GM21576 (cell line): ENCODE measurements at regions not wholly inside any gene's neighbourhood (a gene's known extent, or its start where the extent isn't known, plus 50 kb on each side); places are given as distances from the start of the nearest gene placed in this dataset.

Experiments
- ATAC-seq: cut with Tn5 transposase; IDR thresholded peaks from one replicate; pipeline ENCODE4 v1.9.1; 2021; ENCODE audit warnings: mild to moderate bottlenecking, moderate library complexity; ENCODE audit not compliant: unreplicated experiment

DNA sequence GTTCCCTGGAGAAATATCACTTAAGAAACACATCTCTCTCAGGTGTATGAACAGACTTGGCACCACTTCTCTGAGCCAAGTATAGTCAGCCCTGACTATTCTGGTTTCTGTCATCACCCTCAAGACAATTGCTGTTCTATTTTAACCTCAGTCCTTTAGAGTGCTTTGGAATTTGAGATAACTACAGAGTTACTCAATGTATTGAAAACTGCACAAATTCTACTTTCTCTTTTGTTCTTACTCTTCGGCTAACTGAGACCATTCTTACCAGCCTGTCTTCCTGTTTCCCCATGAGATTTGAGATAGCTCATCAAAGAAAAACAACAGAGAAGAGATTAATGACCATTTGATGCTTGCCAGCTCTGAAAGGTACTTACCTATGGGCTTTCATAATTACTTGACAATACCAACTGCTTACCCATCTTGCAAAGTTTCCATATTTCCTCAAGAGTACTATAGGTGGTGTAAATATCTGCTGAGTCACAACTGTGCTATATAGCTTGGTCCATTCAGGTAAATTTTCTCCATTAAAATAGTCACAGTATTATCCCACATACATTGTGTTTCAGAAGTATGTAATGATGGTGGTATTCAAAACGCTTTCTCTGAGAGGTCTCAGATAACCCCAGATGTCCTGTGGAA is 467.5 kb upstream of the CHST9 start:
- no peak for ATAC-seq

DNA sequence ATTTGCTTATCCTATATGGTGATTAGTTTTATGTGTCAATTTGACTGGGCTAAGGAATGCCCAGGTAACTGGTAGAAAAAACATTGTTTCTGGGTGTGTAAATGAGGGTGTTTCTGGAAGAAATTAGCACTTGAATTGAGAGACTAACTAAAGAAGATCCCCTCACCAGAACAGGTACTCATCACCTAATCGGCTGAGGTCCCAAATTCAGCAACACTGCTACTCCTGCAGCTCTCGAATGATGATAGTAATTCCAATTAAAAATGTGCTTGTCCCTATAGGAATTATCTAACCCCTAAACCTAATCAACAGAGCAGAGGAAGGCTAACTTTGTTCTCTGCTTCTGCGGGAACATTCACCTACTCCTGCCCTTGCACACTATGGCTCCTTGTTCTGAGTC is 464.5 kb upstream of the CHST9 start:
- no peak for ATAC-seq

DNA sequence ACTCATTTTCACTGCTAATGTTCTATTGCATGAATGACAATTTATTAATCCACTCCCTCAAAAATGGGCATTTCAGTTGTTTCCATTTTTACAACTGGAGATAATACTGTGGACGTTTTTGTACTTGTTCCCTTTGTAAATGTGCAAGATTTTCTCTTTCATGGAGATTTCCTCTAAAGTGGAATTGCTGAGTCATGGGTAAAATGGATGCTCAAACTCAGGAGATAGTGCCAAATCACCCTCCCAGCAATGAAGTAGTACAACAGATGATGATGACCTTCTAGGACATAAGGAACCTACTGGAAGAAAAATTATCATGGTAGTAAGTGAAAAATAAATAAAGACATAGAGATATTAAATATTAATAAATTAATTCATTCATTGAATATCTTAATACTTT is 460.8 kb upstream of the CHST9 start:
- no peak for ATAC-seq

DNA sequence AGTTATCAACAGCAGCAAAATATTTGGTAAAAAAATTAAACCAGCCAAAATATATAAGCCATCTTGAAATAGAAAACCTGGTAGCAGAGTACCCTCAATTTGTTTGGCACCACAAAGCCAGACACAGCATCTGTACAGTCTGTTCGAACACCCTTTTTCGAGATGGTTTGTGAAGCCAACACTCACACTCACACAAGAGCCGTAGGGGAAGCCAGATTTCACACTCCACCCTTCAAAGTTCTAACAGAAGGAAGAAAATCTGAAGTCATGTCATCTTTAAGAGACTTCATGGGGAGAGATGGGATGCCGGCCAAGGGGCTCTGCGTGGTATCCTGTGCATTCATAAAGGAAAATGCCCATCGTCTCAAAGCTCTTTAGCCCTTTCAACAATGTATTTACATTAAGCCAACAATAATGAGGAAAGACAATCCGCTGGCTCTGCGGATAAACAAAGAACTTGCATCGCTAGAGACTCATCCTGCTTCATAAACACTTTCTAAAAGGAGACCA is 451.5 kb upstream of the CHST9 start:
- no peak for ATAC-seq

DNA sequence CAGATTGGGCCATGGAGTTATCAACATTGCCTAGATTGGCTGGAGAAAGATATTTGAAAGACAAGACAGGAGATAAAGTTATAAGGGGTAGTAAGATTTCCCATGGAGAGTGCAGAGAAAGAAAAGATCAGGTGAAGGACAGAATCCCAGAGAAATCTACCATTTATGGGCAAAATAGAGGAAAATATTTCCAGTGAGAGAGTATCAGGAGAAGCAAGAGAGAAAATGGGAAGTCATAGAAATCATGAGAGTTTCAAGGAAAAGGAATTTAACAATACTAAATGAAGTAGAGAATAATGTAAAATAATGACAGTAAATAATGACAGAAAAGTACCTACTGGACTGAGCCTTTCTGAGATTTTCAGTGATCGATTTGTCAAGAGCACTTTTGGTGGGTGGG is 447.6 kb upstream of the CHST9 start:
- no peak for ATAC-seq

DNA sequence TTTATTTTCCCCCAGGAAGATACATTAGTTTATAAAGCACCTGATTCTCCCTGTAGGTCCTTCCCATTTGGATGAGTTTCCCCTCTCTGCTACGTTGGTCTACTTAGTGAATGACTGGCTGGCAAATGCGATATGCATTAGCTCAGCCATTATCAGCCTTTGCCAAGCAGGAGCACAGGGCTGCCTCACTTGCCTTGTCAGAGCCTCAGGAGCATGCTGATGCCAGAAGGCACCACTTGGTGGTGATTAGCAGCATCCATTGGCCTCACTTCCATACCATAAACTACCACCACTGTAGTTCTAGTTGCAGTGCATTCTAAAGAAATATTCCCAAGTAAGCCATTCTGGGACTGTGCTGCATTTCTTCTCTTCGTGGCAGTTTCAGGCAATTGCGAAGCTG is 442.8 kb upstream of the CHST9 start:
- ATAC-seq = no peak

DNA sequence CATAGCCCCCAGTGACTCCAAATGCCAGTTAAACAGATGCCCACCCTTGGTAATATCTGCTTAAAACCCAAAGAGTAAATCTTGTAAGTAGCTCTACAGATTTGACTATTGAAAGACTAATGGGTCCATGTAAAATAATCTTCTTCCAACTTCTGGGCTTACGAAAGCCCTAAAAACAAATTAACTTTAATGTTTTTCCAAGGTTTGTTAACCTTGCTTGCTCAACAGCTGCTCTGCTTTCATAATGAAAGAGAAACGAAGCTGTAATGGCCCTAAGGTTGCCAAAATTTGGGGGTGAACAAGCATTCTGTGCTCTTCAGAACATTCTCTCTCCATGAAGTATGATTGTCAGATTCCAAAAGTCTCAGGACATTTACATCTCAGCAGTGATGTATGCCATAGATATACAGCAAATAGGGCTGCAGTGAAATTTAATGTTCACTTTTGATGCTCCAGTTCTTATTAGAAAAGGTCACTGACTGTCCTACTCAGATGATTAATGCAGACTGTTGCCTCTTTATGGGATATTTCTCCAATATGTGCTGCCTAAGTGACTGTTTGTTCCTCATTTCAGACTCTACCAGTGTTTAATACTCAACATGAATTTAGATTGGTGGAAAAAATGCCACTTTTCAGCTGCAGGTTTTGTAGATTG is 436.3 kb upstream of the CHST9 start:
- no peak for ATAC-seq

DNA sequence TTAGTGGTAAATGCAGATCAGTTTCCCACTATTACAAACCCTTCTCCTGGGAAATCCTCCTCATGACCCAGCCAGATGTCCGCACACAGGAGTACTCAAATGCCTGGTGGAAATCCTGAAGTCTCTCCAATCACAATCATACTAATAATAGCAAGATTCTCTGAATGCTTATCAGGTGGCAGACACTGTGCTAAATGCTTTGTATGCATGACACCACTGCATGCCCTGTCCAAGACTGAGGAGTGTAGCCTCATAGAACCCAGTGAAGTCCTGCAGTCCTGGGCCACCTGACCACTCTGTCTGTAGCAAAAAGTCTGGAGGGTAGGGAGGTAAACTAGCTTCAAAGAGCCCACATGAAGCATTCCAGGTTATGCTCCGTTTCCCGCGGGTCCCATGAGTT is 434.8 kb upstream of the CHST9 start:
- ATAC-seq = no peak

DNA sequence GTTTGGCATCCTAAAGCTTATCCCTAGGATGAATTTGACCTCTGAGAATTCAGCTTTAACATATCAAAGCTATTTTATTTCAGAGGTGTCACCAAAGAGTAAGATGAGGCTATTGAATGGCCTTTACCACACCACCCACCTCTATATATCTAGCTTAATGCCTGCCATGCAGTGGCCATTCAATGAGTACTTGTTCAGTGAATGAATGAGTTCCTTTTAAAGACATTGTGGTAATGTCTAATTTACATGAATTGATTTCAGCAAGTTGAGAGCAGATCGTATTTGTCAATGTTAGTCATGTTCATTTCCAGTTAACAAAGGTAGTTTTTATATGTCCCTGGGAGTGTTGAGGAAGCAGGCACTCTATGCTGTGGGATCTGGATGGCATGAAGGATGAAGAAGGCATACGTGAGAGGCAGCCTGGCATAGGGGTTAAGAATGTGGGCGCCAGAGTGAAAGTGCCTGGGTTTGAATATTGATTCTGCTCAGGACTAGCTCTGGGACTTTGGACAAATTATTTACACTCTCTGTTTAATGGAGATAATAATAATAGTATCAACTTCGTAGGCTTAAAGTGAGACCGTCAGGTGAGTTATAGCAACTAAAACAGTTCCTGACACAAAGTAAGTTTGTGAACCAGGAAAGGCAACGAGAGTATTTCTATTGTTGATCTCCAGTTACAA is 434.1 kb upstream of the CHST9 start:
- ATAC-seq = no peak

DNA sequence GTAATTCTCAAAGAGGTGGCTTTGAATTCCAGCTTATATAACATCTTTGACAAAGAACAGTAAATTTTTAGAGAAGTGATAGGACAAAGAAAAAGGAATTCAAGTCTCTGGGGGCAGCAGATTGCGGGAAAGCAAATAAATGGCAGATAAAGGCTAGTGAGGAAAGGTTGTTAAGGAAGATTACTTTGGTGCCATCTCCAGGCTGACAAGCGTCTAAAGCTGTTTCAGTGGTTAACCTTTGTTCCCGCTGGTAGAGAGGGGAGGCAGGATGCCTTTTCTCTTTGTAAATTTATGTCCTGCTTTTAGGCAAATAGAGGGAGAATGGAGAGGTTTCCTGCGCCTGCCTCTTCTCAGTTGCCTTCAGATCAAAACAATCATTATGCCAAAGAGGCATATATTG is 431.2 kb upstream of the CHST9 start:
- ATAC-seq = no peak

DNA sequence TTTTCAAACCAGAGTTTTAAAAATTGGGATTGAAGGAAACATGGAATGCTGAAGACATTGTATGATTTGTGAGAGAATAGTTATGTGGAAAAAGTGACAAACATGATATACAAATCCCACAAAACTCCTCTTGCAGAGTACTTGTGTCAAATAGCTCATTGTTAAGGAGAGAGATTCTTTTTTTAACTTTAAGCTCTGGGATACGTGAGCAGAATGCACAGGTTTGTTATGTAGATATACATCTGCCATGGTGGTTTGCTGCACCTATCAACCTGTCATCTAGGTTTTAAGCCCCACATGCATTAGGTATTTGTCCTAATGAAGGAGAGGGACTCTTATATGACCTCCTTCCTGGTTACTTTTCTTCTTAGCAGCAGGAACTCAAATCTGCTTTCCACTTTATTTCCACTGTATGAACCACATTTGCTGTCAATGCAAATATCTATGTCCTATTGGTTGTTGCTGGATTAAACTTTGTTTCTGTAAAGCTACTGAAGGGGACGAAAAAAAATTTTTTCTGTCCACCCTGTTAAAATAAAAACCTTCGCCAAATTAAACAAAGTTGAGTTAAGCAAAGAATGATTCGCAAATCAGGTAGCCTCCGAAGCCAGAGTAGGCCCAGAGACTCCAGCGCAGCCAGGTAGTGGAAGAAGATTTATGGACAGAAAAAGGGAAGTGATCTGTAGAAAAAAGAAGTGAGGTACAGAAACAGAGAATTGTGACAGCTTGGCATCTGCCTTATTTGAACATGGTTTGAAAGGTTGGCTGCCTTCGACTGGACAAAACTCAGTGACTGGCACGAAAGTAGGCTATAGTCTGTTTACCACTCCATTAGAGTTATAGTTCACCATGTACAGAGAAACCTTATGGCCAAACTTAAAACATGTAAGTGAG is 430.1 kb upstream of the CHST9 start:
- ATAC-seq = no peak

DNA sequence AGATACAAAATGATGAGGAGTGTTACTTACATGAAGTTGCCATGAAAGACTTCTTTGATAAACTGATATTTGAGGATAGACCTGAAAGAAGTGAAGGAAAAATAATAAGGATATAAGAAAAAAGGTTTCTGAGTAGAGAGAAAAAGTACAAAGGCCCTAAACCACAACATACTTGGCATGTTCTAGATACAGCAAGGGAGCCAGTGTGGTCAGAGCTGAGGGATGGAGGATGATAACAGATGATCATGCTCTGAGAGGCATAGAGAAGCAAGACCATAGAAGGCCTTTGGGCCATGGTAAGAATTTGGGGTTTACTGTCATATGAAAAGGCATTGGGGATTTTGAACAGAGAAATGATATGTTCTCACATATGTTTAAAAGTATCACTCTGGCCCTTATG is 424.1 kb upstream of the CHST9 start:
- no peak for ATAC-seq

DNA sequence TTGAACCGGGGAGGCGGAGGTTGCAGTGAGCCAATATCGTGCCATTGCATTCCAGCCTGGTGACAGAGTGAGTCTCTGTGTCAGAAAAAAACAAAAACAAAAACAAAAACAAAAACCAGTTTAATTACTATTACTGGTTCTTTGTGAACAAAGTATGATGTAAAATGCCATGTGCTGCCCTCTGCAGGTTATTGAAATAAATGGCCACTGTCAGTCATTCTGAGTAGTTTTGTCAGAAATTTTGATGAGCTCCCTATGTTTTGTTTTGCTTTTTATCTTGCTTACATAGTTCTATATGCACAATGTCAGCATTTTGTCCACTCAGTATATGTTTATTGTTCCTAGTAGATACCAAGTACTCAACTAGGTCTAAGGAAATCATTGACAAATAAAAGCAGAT is 423.6 kb upstream of the CHST9 start:
- no peak for ATAC-seq

DNA sequence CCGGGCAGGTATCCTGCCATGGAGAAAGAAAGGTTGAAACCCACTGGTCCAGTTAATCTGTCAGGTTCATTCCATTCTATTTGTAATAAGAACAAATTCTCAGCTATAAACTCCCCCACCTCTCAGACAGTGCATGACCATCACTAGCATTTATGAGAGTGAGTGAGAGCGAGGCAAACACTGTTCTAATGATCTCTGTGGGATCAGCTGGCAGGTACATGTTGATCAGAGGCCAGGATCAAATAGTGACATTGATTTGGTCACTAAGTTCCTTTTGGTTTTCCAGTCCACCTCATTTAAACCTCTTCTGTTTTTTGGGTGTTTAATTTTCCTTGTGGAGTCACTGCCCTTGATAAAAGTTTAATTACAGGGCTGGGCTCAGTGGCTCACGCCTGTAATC is 423.1 kb upstream of the CHST9 start:
- ATAC-seq = no peak

DNA sequence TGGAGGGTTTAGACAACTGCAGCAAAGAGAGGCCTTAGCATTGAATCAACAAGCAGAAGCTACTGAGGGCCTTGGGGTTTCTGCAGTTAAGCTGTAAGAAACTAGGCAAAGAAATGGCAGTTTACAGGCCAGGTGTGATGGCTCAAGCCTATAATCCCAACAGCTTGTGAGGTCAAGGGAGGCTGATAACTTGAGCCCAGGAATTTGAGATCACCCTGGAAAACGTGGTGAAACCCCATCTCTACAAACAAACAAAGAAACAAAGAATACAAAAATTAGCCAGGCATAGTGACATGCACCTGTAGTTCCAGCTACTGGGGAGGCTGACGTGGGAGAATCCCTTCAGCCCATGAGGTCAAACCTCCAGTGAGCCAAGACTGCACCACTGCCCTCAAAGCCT is 421.6 kb upstream of the CHST9 start:
- no peak for ATAC-seq

DNA sequence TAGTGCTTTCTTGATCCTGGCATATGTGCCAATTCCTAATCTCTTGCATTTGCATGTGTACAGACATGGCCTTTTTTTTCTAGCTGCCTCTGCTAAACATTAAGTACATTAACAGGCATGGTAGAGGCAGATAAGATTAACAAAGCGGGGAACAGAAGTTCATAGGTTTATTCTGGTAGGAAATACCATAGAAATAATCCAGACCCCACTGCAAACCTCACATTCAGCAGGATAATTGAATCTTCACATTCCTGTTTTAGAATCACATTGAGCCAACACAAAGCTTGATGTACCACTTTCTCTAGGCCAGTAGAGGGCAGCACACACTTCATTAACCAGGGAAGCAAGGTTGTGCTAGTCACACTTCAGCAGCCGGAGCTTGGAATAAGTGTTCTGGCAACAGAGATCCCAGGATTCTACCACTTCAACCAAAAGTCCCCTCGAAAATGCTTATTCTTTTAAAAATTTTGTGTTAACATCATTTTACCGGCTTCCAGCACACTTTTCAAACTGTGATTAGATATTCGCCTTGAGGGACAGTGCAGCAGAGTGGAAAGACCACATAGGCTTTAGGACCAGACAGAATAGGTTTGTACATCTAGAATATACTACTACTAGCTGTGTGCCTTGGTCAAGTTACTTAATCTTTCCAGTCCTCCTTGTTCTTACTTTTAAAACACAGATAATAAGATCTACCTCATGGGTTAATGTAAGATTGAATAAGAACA is 420.2 kb upstream of the CHST9 start:
- ATAC-seq = peak; percentile 84

DNA sequence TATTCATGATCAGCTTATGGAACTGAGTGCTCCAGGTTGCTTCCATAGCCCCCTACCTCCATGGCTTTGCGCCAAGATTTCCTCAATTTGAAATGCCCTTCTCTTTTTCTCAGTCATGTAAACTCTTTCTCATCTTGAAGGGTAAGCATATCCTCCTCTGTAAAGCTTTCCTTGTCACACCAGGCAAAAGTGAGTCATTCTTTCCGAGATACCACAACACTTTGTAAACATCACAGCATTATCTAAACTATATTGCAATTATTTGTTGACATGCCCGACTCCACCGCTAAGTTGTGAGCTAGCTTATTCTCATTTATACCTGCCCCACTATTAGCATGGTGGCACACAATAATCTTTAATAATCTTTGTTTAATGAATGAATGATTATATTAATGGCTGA is 419.5 kb upstream of the CHST9 start:
- ATAC-seq = no peak

DNA sequence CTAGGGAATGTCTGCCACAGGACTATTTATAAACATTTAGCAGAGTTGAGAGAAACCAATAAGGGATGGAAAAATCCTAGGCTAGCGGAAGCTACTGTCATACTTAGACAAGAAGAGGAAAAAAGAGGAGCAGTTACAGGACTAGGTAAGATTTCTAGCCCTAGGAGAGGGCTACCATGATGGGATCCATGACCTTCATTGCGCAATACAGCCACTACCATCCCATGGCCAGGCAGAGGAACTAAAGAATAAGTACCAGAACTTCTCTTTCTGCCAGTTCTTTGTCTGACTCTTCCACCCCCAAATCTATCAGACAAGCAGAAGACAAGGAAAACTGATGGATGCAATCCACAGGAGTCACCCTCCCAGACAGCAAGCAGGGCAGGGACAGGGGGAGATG is 417.0 kb upstream of the CHST9 start:
- ATAC-seq = no peak

DNA sequence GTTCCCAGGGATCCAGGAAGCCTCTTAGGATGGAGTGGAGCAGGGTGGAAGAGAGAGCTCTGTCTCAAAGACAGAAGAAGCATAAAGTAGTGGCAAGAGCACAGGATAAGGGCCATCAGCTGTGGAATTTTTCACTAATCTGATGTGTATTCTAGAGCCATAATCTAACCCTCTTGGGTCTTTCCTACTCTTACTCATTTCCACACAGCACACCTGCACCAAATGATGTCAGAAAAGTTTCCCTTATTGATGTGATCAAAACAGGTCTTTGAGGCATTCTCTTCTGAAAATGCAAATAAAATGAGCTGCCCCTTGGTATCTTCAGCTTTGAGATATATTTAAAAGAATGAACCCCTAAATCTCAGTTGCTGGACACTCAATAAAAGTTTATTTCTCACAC is 415.1 kb upstream of the CHST9 start:
- ATAC-seq = no peak

DNA sequence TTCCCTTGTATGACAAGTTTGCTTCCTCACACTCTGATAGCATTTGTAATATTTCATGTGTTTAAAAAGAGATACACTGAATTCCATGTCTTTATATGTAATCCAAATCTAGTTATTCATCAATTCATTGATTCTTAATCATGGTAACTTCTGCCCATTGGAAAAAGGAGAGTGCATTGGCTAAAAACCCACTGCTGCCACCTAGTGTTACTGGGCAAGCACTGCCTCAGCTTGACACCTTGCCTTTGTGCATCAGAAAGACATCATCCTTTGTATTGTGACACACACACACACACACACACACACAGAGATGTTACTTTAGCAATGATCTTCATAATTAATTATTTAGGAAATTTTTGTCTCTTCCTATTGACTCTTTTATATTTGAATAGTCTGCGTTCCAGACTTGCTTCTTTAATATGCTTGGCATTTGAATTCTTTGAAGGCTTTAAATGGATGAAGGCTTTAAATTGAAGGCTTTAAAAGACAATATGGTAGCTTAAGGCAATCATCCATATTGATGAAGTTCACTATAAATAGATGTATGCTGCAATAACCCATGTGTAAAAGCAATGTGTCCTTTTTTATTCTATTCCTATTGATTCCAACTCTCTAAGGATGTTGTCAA is 414.2 kb upstream of the CHST9 start:
- ATAC-seq = peak; percentile 68
